ENCODE measurements at regions not wholly inside any gene's neighbourhood (a gene's known extent, or its start where the extent isn't known, plus 50 kb on each side); places are given as distances from the start of the nearest gene placed in this dataset.

- no peak for ATAC-seq
- H3K4me1 ChIP-seq (ENCODE audit: control insufficient read depth, insufficient read depth, low read length): no peaks in the 10 kb centered on the region
- ChIA-PET CTCF (no interaction called here), SMC1A (ENCODE audit: uncharacterized antibody, unreplicated experiment) (no interaction called here), POLR2A (no interaction called here), RAD21 (ENCODE audit: unreplicated experiment) (no interaction called here)
- H3K4me3 ChIP-seq: no peak overlapping the region
- H3K79me2 ChIP-seq (ENCODE audit: control insufficient read depth, insufficient read depth, low read length): no peaks in the 10 kb centered on the region
- WGBS (ENCODE audit: insufficient coverage, insufficient replicate concordance, low lambda C conversion rate, missing lambda C conversion rate): 19% methylated on average over 2 of the region's 2 CpGs
- no TSS peak for BruUV-seq (replicated peaks)
- DNase-seq (ENCODE audit: low read depth, low spot score): no peak
- H3K36me3 ChIP-seq (ENCODE audit: control insufficient read depth in 2 of 2, insufficient read depth in 2 of 2, low read length in 1 of 2): no peaks in the 10 kb centered on the region
- TF ChIP-seq NRF1 (conservative IDR thresholded peaks at IDR 0.05; ENCODE audit: low read depth, low read length) (no peak), PKNOX1 (IDR thresholded peaks at IDR 0.05) (no peak), MEF2B (IDR thresholded peaks at IDR 0.05; ENCODE audit: partially characterized antibody, poor library complexity, severe bottlenecking) (no peak), PBX3 (IDR thresholded peaks at IDR 0.05; ENCODE audit: insufficient replicate concordance, low read depth, low read length) (no peak), USF2 (IDR thresholded peaks at IDR 0.05; ENCODE audit: borderline replicate concordance, low read depth, low read length) (no peak), POLR2A (IDR thresholded peaks at IDR 0.05; ENCODE audit: low read depth, low read length) (no peak), PAX5 (IDR thresholded peaks at IDR 0.05; ENCODE audit: borderline replicate concordance, low read depth, low read length) (no peak), FOXK2 (IDR thresholded peaks at IDR 0.05) (no peak), PAX8 (IDR thresholded peaks at IDR 0.05) (no peak), MTA3 (IDR thresholded peaks at IDR 0.05; ENCODE audit: borderline replicate concordance, low read length) (no peak), BCL3 (IDR thresholded peaks at IDR 0.05; ENCODE audit: borderline replicate concordance, insufficient read depth, low read depth, low read length, poor library complexity, severe bottlenecking) (no peak)
- H3K9ac ChIP-seq (ENCODE audit: control insufficient read depth, insufficient read depth, low read length): no peak overlapping the region
- no peak overlapping the region for H2AFZ ChIP-seq (ENCODE audit: control insufficient read depth, low read depth, low read length)
- no peaks in the 10 kb centered on the region for H4K20me1 ChIP-seq (ENCODE audit: control insufficient read depth, insufficient read depth)
- H3K27me3 ChIP-seq (replicated peaks in 1 of 2; ENCODE audit: control insufficient read depth in 2 of 2, insufficient read depth in 2 of 2, low read length in 1 of 2): no peaks in the 10 kb centered on the region
- H3K9me3 ChIP-seq (replicated peaks; ENCODE audit: control insufficient read depth, insufficient read depth, low read length): no peaks in the 10 kb centered on the region
- intact Hi-C loops (cut with micrococcal nuclease; ENCODE audit: unreplicated experiment): no loop called here
- FAIRE-seq: no peak
- in situ Hi-C loops (cut with MboI): no loop called here
- H3K4me2 ChIP-seq (ENCODE audit: control insufficient read depth, insufficient read depth): no peak overlapping the region
- H3K27ac ChIP-seq (ENCODE audit: control insufficient read depth, insufficient read depth): no peak overlapping the region
Measured at GRCh38 chr4:29142708-29143107, 1577.5 kb upstream of the PCDH7 start.

Measured in GM12878 (cell line).